ENCODE measurements at regions not wholly inside any gene's neighbourhood (a gene's known extent, or its start where the extent isn't known, plus 50 kb on each side); places are given as distances from the start of the nearest gene placed in this dataset.

DNA sequence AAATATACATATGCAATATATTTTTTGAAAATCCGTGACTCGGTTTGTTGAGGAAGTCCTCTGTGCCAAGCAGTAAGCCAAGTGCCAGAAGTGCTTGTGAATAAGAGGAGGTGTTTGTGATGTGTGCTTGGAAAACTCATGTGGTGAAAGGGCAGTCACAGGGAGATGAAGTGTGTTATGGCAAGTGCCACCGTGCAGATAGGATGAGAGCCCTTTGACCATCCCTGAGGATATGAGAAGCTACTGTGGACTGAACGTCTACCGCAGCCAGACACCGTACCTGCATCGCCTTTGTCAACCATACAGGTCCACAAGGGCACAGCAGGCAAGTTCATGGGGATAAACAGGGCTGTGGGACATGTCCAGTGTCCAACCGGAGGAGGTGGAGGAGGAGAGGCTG, 288.9 kb upstream of the MYT1L start:
- TF ChIP-seq CTCF (IDR thresholded peaks at IDR 0.05) = no peak
- no peak for TF ChIP-seq POLR2A (IDR thresholded peaks at IDR 0.05)

Measured in thyroid gland (tissue), 4 donors.